NCI-H2029 treated with DMSO at 0.1 percent for 48 hours (cell line): ENCODE measurements at regions not wholly inside any gene's neighbourhood (a gene's known extent, or its start where the extent isn't known, plus 50 kb on each side); places are given as distances from the start of the nearest gene placed in this dataset.
"Not testable (repeated sequence)": the region's sequence is repeated elsewhere in the genome, so short reads cannot be mapped to it uniquely, and the experiment has no call there.

Source experiments
- DNase-seq: peaks from one replicate; lab custom pipeline; 2025; lab: John Stamatoyannopoulos, UW

GRCh38 chr2:167582619-167583018 is 664.8 kb downstream of the STK39 start:
- DNase-seq: no peak

GRCh38 chr2:167581961-167582574 is 665.3 kb downstream of the STK39 start:
- no peak for DNase-seq

- DNase-seq: no peak
Measured at GRCh38 chr2:167579826-167580225, 667.6 kb downstream of the STK39 start.

GRCh38 chr2:167575276-167575675 is 672.1 kb downstream of the STK39 start:
- DNase-seq: no peak

GRCh38 chr2:167572883-167573619 is 674.3 kb downstream of the STK39 start:
- DNase-seq: no peak

GRCh38 chr2:167570370-167570769 is 677.0 kb downstream of the STK39 start:
- no peak for DNase-seq

- DNase-seq: not testable (repeated sequence)
Measured at GRCh38 chr2:167563885-167564619, 675.8 kb downstream of the XIRP2 start.

- not testable (repeated sequence) for DNase-seq
Measured at GRCh38 chr2:167558272-167558991, 670.2 kb downstream of the XIRP2 start.

- DNase-seq: no peak
Measured at GRCh38 chr2:167555098-167555720, 666.9 kb downstream of the XIRP2 start.

GRCh38 chr2:167553635-167554034 is 665.4 kb downstream of the XIRP2 start:
- DNase-seq: no peak

GRCh38 chr2:167551416-167551815 is 663.1 kb downstream of the XIRP2 start:
- no peak for DNase-seq

GRCh38 chr2:167550448-167550847 is 662.2 kb downstream of the XIRP2 start:
- no peak for DNase-seq

- DNase-seq: no peak
Measured at GRCh38 chr2:167548396-167548795, 660.1 kb downstream of the XIRP2 start.

- DNase-seq: no peak
Measured at GRCh38 chr2:167544602-167545001, 656.3 kb downstream of the XIRP2 start.

- DNase-seq: no peak
Measured at GRCh38 chr2:167543721-167544120, 655.4 kb downstream of the XIRP2 start.

- DNase-seq: no peak
Measured at GRCh38 chr2:167537743-167538142, 649.5 kb downstream of the XIRP2 start.

- no peak for DNase-seq
Measured at GRCh38 chr2:167534443-167534842, 646.2 kb downstream of the XIRP2 start.

GRCh38 chr2:167524786-167525185 is 636.5 kb downstream of the XIRP2 start:
- DNase-seq: no peak

GRCh38 chr2:167510071-167510759 is 621.9 kb downstream of the XIRP2 start:
- DNase-seq: no peak

GRCh38 chr2:167509586-167509985 is 621.3 kb downstream of the XIRP2 start:
- DNase-seq: peak; percentile 70

- DNase-seq: no peak
Measured at GRCh38 chr2:167508709-167509108, 620.4 kb downstream of the XIRP2 start.
